Activated effector memory CD4-positive, alpha-beta T cell treated with anti-CD3 and anti-CD28 coated beads, Interleukin-2, amount 50 U/mL, for 16 hours (primary cell): ENCODE measurements at regions not wholly inside any gene's neighbourhood (a gene's known extent, or its start where the extent isn't known, plus 50 kb on each side); places are given as distances from the start of the nearest gene placed in this dataset.

ENCODE experiments used
- DNase-seq: peaks from one replicate; pipeline ENCODE4 v3.0.0-alpha.2; 2020

DNA sequence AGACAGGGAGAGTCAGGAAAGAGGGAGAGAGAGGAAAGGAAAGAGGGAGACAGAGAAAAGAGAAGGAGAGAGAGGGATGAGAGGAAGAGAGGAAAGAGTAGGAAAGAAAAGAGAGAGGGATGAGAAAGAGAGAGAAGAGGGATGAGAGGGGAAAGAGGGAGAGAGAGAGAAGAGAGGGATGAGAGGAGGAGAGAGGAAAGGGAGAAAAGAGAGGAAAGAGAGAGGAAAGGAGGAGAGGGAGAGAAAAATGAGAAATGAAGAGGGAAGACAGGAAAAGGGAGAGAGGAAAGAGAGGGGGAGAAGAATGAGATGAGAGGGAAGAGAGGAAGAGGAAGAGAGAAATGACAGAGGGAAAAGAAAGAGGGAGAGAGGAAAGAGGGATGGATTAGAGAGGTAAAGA lies 207.0 kb upstream of the SKOR2 start:
- DNase-seq: no peak

DNA sequence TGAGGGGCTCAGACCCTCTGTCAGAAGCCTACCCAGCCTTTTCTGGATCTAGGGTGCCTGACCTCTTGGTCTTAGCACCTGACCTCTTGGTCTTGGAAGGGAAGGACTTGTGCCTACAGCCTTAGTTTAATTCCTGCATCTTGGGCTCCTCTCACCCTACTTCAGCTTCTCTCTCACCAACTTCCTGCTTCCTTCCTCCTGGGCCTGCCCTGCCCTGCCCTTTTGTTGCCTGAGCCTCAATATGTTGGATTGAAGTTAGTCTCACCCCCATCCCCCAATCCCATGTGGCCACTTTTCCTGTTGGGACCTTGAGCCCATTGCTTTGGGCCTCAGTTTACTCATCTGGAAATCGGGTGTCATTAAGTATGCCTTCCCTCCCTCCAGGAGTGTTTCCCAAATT lies 206.2 kb upstream of the SKOR2 start:
- no peak for DNase-seq

DNA sequence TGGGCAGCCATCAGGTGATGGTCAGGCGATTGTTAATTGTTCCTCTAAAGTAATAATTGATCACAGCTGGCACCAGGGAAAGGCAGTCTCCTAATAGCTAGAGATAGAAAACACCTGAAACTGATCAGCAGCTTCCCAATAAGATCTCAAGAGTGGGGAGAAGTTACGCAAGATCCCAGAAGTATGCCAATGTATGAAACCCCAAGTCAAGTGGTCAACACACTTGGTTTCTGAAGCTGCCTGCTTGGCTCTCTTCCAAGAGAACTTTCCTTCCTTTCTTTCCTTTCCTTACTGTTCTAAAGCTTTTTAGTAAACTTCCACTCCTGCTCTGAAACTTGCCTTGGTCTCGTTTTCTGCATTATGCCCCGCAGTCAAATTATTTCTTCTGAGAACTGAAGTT lies 201.6 kb upstream of the SKOR2 start:
- no peak for DNase-seq

GRCh38 chr18:47448956-47449355 lies 197.5 kb upstream of the SKOR2 start:
- DNase-seq: no peak

DNA sequence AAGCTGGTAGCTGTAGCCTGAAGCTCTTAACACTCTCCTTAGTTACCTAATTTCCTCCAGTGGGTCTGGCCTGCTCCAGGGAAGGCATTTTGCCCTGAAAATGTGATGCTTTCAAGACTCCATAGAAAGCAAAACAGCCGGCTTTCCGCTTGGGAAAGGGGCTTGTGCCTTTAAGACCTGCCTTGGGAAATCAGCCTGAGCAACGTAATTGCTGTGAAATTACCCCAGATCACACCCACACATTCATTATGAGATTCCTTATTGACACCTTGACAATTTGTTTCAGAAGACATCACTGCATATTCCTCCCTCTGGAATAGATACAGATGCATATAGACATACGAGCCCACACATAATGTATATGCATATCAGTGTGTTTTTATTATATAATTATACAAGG lies 190.5 kb upstream of the SKOR2 start:
- no peak for DNase-seq

DNA sequence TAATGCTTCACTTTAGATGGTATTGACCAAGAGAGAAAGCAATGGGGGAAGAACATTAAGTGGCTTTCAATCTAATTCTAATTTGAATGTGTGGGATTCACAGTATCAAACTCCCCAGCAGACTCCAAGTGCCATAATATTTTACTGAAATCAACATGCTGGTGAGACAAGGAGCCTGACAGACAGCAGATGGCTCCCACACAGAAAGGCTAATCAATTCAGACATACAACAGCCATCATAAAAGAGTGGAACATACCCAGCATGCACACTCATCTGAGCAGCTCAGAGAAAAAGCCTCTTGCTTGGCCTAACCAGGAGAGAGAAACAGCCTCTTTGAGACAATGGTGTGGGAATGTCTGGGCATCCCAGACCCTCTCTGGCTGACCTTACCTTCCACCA lies 186.5 kb upstream of the SKOR2 start:
- DNase-seq: no peak

DNA sequence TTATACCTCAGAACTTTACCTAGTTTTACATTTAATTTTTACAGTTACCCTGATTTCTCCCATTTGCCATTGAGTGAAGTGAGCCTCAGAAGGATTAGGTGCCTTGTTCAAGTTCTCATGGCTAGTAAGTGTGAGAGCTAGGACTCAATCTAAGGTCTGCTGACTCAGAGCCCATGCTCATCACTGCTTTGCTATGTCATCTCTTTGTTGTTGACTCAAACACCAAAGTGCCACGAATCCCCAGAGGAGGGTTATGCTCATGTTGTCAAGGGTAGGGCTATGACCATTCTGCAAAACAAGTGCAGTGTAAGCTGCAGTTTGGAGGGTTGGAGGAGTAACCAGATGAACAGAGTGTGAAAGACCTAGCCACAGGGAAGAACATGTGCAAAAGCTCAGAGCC lies 185.4 kb upstream of the SKOR2 start:
- no peak for DNase-seq

DNA sequence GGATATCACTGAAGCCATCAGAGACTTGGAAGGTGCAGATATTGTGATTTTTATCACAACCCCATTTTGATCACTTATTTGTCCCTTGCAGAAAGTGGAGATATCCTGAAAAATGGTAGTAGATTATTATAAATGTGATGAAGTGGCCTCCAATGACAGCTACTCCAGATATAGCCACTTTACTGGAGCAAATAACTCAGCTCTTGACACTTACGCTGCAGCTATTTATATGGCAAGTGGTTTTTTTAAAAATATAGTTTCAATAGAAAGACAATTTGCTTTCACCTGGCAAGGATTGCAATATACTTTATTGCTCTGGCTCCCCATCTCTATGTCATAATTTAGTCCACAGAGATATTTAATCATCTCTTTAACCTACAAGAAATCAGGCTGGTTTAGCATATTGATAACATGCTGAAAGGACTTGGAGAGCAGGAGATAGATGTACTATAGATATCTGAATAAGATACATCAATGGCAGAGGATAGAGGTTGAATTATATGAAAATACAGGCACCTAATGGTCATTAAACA lies 182.8 kb upstream of the SKOR2 start:
- no peak for DNase-seq

- DNase-seq: no peak
These were observed 176.6 kb upstream of the SKOR2 start for GRCh38 chr18:47427923-47428637.

- no peak for DNase-seq
These were observed 175.6 kb upstream of the SKOR2 start for GRCh38 chr18:47427072-47427471.

- DNase-seq: no peak
These were observed 173.9 kb upstream of the SKOR2 start for GRCh38 chr18:47425365-47425764.

DNA sequence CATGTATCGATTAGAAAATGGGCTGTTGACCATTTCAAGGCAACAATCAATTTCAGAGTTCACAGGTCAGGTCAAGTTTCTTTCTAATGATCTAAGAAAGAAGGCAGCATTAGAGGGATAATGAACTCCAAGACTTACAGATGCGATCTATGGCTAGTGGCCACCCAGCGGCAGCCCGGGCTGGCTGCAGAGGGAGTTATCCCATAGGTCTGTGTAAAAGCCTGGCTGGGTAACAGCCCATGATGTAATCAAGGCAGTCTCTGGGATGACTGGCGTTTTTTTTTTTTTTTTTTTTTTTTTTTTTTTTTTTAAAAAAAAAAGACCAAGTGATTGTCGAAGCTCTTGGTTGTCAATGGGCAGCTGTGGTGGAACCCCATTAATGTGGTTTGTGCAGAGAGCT lies 171.1 kb upstream of the SKOR2 start:
- DNase-seq: no peak

- DNase-seq: no peak
These were observed 168.7 kb upstream of the SKOR2 start for GRCh38 chr18:47420130-47420529.

DNA sequence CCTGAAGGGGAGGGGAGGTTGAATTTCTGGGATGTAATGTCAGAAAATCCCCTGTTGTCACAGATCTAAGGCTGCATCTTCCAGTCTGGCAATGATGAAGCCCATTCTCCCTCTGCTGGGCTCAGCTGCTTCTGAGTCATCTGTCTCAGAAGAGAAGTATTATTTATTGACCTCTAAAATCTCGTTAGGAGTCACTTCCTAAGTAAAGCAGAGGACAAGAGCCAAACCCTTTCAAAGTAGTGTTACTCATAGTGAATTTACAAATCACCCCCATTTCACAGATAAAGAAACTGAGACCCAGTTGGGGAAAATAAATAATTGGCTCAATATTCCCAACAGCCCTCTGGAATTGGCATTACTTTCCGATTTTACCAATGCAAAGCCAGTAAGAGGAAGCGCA lies 167.3 kb upstream of the SKOR2 start:
- DNase-seq: no peak

GRCh38 chr18:47417807-47418206 lies 166.3 kb upstream of the SKOR2 start:
- no peak for DNase-seq

DNA sequence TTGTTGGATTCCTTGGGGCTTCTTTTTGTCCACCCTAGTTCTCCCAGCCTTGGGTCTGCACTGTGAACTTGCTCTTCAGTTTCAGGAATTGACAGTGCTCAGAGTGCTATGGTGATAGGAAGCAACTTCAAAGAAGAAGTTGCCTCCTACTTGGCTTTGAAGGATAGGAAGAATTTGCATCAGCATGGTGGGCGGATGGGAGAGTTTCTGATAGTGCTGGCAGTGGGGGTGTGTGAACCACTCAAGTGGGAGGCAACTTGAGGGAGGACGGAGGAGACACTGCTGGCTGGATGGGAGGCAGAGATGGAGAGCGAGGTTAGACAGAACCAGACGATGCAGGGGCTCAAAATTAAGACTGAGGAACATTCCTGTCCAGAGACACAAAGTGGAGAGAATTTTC lies 164.4 kb upstream of the SKOR2 start:
- no peak for DNase-seq

- DNase-seq: no peak
These were observed 161.9 kb upstream of the SKOR2 start for GRCh38 chr18:47413327-47413726.

GRCh38 chr18:47412924-47413323 lies 161.5 kb upstream of the SKOR2 start:
- DNase-seq: no peak

DNA sequence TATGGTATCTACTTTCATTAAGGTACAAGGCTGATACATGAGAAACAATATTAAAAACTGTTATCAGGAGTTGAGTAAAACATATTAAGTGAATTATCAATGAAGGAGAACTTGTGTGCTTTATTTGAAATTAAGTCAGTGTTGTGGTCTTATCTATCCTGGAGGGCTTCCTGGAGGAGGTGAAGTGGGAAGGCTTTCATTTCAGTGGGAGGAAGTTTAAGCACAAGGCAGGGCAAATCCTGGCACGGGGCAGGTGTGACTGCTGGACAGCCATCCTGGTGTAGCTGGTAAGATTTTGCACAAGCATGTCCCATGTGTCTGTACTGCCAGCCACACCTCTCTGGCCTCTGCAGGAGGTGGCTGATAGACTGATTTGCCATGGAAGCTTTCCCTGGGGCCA lies 159.7 kb upstream of the SKOR2 start:
- no peak for DNase-seq

DNA sequence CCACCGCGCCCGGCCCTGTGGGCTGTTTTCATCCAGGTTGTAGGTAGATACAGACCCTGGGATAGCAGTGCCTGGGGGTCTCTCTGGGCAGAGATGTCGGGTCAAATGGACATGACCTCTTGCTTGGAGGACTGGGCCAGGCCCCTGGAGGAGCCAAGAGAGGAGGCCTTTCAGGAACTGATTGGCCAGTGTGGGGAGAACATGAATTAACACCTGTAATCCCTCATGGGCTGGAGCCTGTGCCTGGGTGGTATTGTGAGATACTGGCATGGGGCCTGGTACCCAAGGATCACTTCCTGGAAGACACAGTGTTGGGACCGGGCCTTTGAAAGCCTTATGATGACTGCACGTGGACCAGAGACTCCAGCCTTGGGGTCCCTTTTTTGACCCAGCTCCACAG lies 158.7 kb upstream of the SKOR2 start:
- no peak for DNase-seq

DNA sequence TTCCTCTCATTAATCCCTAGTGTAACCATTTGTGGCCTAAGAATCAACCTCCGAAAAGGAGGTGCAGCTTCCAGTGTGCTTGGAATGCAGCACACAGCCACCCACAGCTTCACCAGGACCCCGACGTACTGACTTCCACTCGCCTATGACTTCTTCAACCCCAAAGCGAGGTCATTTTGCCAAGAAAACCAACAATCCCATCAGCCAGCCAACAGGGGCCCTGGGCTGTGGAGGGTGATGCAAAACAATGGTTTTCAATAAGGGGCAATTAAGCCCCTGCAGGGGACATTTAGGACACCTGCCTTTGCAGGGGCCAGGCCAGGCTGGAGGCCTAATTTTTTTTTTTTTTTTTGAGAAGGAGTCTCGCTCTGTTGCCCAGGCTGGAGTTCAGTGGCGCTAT lies 158.1 kb upstream of the SKOR2 start:
- DNase-seq: no peak

GRCh38 chr18:47407736-47408135 lies 156.3 kb upstream of the SKOR2 start:
- DNase-seq: no peak

DNA sequence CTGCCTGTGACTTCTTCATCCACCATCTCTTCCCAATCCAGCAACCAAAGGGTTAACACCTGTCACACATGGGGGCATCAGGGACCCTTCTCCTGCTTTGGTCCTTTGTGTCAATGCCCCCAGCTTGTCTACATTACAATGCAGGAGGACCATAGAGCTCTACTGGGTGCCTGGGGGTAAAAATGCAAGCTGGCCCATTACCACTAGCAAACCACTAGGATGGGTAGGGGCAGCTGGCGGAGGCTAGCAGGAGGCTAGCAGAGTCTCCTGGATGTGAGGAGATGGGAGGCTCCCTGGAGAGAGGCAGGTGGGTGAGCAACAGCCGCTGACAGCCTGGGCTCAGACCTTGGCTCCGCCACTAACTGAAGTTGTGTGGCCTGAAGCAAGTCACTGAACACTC lies 153.4 kb upstream of the SKOR2 start:
- DNase-seq: no peak

GRCh38 chr18:47403949-47404348 lies 152.5 kb upstream of the SKOR2 start:
- no peak for DNase-seq

GRCh38 chr18:47403317-47403716 lies 151.9 kb upstream of the SKOR2 start:
- no peak for DNase-seq
